GM21576 (cell line): ENCODE measurements at regions not wholly inside any gene's neighbourhood (a gene's known extent, or its start where the extent isn't known, plus 50 kb on each side); places are given as distances from the start of the nearest gene placed in this dataset.

Experiments used
- ATAC-seq: cut with Tn5 transposase; IDR thresholded peaks from one replicate; pipeline ENCODE4 v1.9.1; 2021; ENCODE audit warnings: mild to moderate bottlenecking, moderate library complexity; ENCODE audit not compliant: unreplicated experiment

GRCh38 chrX:39907964-39908661, 189.6 kb downstream of the BCOR start:
- ATAC-seq = no peak

GRCh38 chrX:39909996-39910395, 187.8 kb downstream of the BCOR start:
- ATAC-seq = no peak

- no peak for ATAC-seq
Measured at GRCh38 chrX:39910651-39911050, 187.1 kb downstream of the BCOR start.

GRCh38 chrX:39911278-39911897, 186.4 kb downstream of the BCOR start:
- no peak for ATAC-seq

- no peak for ATAC-seq
Measured at GRCh38 chrX:39912126-39912525, 185.6 kb downstream of the BCOR start.

GRCh38 chrX:39915081-39915480, 182.7 kb downstream of the BCOR start:
- no peak for ATAC-seq

GRCh38 chrX:39915596-39915995, 182.2 kb downstream of the BCOR start:
- no peak for ATAC-seq

GRCh38 chrX:39921838-39922237, 175.9 kb downstream of the BCOR start:
- ATAC-seq = no peak

GRCh38 chrX:39922488-39922887, 175.3 kb downstream of the BCOR start:
- no peak for ATAC-seq

GRCh38 chrX:39922926-39923325, 174.8 kb downstream of the BCOR start:
- no peak for ATAC-seq

- no peak for ATAC-seq
Measured at GRCh38 chrX:39927380-39927779, 170.4 kb downstream of the BCOR start.

GRCh38 chrX:39928704-39929378, 168.9 kb downstream of the BCOR start:
- ATAC-seq = no peak

GRCh38 chrX:39929379-39930025, 168.3 kb downstream of the BCOR start:
- ATAC-seq = no peak

- no peak for ATAC-seq
Measured at GRCh38 chrX:39930786-39931528, 166.8 kb downstream of the BCOR start.

GRCh38 chrX:39931529-39932282, 166.1 kb downstream of the BCOR start:
- no peak for ATAC-seq

- no peak for ATAC-seq
Measured at GRCh38 chrX:39935411-39936064, 162.2 kb downstream of the BCOR start.

GRCh38 chrX:39936886-39937770, 160.6 kb downstream of the BCOR start:
- ATAC-seq = no peak

GRCh38 chrX:39938466-39938865, 159.3 kb downstream of the BCOR start:
- ATAC-seq = no peak

- ATAC-seq = no peak
Measured at GRCh38 chrX:39939678-39940077, 158.1 kb downstream of the BCOR start.
